DMS153 treated with DMSO at 0.1 percent for 48 hours (cell line): ENCODE measurements at regions not wholly inside any gene's neighbourhood (a gene's known extent, or its start where the extent isn't known, plus 50 kb on each side); places are given as distances from the start of the nearest gene placed in this dataset.

ENCODE experiments used
- DNase-seq: peaks from one replicate; lab custom pipeline; 2025; ENCODE audit not compliant: unreplicated experiment; lab: John Stamatoyannopoulos, UW

- DNase-seq, result no peak
Observed at GRCh38 chr5:167304834-167305469, 986.5 kb upstream of the WWC1 start.

DNA sequence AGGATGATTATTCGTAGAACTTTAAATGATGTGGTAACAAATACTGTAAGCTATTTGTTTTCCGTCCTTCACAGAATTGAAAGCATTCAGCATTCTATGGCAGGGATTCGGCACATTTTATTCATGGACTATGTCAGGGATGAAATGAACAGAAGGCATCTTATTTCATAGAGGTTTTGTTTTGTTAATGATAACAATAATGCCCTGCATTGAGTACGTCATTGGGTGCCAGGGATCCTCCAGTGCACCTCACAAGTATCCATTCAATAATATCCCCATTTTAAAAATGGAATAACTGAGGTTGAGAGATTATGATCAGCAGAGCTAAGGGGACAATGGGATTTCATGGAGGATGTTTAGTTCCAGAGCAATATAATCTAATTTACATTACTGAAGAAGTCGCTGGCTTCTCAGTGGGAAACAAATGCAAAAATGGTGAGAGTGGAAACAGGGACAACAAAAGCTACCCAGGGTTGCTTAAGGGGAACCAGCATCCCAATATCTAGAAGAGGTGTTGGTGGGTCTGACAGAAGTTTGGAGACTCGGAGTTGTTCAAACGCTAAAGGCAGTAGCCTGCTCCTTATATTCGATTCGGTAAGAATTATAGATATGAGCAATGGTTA, 985.7 kb upstream of the WWC1 start:
- no peak for DNase-seq

DNA sequence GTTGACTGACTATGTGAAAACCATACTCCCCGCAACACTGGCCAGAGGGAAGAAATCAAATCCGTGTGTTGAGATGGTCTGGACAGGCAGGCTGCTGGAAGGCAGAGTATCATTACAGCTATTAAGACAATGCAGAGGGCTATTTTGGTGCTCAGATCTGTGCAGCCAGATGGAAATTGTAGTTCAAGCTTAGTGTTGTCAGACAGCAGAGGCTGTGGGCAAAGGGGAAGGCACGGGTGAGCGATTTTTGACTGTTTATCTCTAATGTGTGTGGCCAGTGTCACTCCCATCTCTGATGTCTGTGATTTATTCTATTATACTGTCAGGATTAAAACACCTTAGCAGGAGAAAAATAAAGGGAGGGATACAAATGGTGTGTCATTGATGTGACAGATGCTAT, 984.4 kb upstream of the WWC1 start:
- no peak for DNase-seq

DNA sequence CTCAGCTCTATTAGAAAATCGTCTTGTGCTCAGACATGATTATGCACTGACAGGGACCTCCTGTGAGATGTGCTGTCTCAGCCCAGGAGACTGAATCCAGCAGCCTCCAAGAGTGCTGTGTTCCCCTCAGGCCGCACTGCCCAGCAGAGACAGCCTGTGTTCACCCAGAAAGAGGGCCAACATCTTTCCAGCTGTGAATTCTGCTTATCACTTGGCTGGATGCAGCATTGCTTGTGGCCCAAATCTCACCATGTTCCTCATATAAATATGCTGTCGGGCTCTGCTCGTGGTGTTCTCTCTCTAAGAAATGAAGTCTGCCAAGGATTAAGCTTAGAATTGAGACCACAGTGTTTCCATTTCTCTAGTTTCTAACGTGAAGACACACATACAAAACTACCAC, 983.0 kb upstream of the WWC1 start:
- DNase-seq, result no peak

GRCh38 chr5:167309941-167310517, 981.4 kb upstream of the WWC1 start:
- no peak for DNase-seq

GRCh38 chr5:167311340-167311739, 980.1 kb upstream of the WWC1 start:
- no peak for DNase-seq

- DNase-seq, result no peak
Observed at GRCh38 chr5:167312225-167312624, 979.2 kb upstream of the WWC1 start.

GRCh38 chr5:167315762-167316161, 975.7 kb upstream of the WWC1 start:
- no peak for DNase-seq

GRCh38 chr5:167317884-167318283, 973.6 kb upstream of the WWC1 start:
- DNase-seq, result no peak

DNA sequence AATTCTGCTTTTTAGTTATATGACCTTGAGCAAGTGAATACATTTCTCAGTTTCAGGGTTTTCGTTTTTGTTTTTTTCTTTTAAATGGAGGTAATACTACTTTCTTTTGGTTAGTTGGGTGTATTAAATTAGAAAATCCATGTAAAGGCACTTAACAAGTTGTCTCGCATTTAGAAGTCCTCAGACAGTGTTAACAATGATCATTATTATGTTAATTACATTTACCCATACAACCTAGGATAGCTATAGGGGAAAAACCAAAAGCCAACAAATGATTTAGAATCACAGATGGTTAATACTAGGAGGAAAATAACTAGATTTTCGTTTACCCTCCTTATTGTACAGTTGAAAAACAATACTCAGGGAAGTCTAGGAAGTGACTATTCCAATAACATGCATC, 972.2 kb upstream of the WWC1 start:
- DNase-seq, result no peak

DNA sequence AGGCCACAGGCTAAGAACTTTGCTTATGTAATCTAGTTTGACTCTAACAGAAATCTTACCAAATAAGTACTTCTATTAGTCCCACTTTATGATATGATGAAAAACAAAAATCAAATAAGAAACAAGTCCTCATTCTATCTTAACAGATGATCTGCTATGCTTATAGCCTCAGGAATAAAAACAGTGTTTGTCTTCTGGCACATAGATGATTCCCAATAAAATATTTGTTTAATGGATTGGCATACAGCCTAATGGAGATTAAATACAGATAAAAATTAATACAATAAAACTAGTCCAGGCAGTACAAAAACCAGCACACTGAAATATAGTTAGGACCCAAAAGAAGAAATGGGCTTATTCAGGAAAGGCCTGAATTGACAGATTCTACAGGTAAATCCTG, 971.4 kb upstream of the WWC1 start:
- no peak for DNase-seq

DNA sequence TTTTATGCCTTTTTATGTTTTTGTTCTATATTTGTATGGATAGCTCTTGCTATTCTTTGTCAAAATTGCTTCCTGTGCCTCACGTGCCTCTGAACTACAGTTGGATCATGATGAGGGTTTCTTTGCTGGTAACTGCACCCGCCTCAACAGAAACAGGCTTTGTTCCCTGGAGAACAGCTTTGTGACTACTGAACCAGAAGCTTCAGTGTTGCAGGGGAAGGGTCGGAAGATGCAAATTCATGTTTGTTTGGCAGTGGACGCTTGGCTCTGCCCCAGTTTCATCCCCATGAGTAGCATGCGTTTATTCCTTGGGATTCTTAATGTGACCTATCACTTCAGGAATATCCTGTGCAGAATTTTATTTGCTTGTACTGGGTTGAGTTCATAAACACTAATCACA, 959.1 kb upstream of the WWC1 start:
- DNase-seq, result no peak

DNA sequence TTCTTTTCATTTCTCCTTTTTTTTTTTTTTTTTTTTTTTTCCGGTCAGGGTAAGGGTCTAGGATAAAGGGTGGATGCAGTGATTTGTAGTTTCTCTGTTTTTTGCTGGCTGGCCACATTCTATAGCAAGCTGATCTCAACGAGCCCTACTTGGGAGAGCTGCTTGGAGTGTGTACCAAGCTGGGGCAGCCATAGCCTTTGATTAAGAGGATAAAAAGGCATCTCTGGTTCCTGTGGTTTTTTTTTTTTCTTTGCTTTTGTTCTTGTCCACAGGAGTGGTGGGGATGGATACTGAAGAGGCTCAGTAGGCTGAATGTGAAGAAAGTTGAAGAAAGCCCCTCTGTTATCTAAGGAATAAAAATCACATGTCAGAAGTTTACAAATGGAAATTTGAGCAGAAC, 955.3 kb upstream of the WWC1 start:
- no peak for DNase-seq

DNA sequence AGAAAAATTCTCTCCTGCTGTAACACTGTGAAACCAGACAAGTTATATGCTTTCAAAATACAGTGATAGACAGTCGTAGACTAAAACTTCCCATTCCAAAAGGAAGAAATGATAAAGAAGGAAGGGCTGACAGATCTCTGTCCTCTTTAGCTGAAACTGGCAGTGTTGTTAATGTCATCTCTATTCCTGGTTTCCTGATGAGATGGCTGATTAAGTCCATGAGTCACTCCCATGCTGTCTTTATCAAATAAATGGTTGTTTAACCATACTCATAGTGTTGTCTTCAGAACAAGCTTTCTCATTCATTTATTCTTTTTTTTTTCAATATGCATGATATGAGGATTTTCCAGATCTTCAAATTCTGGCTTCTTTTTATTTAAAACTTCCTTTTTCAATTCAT, 952.2 kb upstream of the WWC1 start:
- DNase-seq, result no peak

DNA sequence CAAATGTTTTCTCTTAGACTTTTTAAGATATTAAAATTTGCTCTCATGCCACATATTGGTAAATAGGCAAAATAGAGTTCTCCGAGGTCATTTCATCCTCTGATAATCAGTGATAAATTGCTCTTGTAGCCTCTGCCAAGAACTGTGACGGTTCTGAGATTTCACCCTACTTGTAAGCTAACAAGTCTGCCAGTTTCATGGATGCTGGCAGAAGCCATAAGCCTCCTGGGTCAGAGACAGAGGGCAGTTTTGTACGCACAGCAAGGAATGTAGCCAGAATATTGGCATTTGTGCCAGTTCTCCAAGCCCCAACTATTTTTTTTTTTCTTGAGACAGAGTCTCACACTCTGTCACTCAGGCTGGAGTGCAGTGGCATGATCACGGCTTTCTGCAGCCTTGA, 945.0 kb upstream of the WWC1 start:
- DNase-seq, result no peak

- no peak for DNase-seq
Observed at GRCh38 chr5:167348251-167348926, 943.1 kb upstream of the WWC1 start.

DNA sequence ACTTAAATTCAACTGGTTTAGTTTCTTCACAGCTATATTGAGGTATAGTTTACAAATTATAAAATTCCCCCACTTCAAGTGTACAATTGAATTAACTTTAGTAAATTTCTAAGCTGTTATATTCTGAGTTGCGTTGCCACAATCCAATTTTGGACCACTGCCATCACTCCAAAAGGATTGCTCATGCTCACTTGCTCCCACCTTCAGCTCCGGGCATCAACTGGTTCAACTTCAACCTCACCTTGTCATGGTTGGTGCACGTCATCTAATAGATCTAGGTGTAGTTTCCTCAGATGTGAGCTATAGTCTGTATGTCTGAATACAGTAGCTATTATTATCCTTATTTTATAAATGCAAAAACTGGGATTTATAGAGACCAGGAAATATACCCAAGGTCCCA, 942.5 kb upstream of the WWC1 start:
- DNase-seq, result no peak

- no peak for DNase-seq
Observed at GRCh38 chr5:167351316-167351715, 940.1 kb upstream of the WWC1 start.

DNA sequence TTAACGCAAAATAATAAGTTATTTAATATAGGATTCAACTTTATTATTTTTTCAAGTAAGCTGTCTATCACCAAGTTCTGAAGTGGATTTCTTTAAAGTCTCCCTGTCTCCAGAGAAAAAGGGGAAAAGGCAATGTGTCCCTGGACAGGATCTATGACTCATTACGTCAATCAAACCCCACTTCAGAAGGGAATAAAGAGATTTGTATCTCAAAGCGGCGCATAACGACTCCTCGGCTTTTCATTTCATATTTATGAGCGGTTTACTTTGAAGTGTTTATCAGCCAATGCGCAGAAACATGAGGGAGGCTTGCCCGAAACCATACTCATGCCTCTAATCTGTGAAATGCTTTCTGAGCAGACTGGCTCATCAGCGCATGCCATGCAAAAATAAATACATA, 938.6 kb upstream of the WWC1 start:
- DNase-seq, result no peak

DNA sequence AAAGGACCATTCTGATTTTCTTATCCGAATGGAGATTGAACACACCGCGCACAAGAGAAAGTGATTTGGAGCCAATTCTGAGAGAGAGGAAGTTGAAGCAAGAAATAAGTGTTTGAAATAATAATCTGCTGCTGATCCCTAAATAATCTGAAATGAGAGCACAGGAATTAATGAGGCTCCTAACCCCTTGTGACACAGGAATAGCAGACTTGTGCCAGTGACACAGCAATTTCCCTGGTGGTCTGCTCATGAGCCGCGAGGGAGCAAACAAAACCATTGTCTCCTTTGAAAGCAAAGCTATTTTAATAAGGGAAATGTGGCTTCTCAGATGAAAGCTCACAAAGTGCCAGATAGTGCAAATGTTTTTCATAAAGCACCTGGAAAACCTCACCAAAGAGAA, 936.1 kb upstream of the WWC1 start:
- no peak for DNase-seq

GRCh38 chr5:167356374-167356773, 935.1 kb upstream of the WWC1 start:
- no peak for DNase-seq

DNA sequence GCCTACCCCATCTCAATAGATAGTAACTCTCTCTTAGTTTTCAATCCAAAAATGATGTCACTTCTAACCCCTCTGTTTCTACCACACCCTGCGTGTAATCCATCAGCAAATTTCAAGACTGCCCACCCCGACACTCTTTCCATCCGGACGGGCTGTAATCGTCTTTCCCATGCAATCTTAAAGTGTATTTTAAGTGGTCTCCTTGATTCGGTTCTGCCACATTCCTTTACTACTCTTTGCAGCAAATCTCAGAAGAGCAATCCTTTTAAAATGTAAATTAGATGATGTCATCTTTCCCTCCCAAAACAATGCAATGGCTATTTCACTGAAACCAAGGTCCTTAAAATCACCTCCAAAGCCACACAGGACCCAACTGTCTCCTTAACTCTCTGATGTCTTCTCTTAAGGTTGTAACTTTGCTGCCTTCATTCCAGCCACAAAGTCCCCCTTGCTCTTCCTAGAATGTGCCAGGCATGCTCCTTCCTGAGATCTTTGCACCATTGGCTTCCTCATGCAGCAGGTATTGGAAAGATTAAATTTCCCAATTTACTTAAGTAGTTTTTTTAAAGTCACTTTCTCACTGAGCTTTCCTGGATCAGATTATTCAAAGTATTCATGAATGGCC, 932.5 kb upstream of the WWC1 start:
- no peak for DNase-seq
